ENCODE measurements at regions not wholly inside any gene's neighbourhood (a gene's known extent, or its start where the extent isn't known, plus 50 kb on each side); places are given as distances from the start of the nearest gene placed in this dataset.

DNA sequence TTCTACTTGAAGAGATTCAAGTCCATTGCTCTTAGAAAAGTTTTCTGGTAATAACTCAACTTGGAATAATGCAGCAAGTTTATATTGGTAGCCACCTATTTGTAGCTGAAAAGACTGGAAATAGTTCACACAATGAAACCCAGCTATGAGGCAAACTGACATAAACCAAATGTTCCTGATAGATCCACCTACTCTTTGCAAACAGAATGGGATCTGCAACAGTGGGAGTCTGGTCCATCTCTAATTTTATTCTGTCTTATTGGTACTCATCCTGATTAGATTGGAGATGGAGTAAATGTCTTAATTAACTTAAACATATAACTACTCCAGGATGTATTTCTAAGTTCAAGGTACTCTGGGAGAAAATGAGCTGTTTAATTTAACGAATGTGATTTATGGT lies 438.0 kb downstream of the OLFM4 start:
- H3K27ac ChIP-seq (ENCODE audit: low read depth, low read length), result no peak overlapping the region
- no peaks in the 10 kb centered on the region for H3K4me1 Mint-ChIP-seq
- H3K27me3 ChIP-seq (ENCODE audit: insufficient read depth, low read length, poor library complexity, severe bottlenecking), result no peaks in the 10 kb centered on the region
- ChIA-PET CTCF (no interaction called here), POLR2A (no interaction called here)
- no peak overlapping the region for H3K4me3 ChIP-seq (ENCODE audit: low read length)
- no peak overlapping the region for H3K4me3 Mint-ChIP-seq
- H3K27me3 Mint-ChIP-seq, result no peaks in the 10 kb centered on the region
- H3K36me3 Mint-ChIP-seq, result no peaks in the 10 kb centered on the region
- peaks cover 0 to 15% (median 5%) of the 10 kb centered on the region in 5 donors for H3K9me3 Mint-ChIP-seq
- no peak for DNase-seq
- H3K36me3 ChIP-seq (ENCODE audit: insufficient read depth, low read length), result no peaks in the 10 kb centered on the region
- H3K4me1 ChIP-seq (ENCODE audit: insufficient read depth, low read length), result no peaks in the 10 kb centered on the region
- no peak overlapping the region for H3K27ac Mint-ChIP-seq
- no peaks in the 10 kb centered on the region for H3K9me3 ChIP-seq (ENCODE audit: low read length)

DNA sequence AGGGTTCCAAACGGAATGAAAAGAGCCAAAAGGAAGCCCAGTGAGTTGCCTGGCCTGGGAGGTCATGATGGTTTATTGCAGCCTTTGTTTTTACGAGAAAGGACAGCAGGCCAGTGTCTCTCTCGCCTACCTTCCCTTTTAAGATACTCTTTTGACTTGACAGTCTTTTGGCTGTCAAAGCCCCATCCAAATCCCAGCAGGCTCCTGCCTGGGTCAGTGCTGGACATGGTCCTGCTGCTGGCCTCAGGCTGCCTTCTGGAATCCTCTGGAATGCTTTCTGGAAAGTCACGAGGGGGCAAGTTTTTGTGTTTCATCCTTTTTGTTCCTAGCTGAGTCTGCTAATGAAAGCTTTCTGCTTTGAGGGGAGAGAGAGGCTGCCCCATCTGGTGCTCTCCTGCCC lies 444.8 kb downstream of the OLFM4 start:
- ChIA-PET POLR2A (no interaction called here), CTCF (no interaction called here)
- DNase-seq, result no peak
- Histone ChIP-seq H3K4me1 (ENCODE audit: insufficient read depth, low read length) (no peaks in the 10 kb centered on the region), H3K9me3 (ENCODE audit: low read length) (no peaks in the 10 kb centered on the region), H3K27me3 (ENCODE audit: insufficient read depth, low read length, poor library complexity, severe bottlenecking) (no peaks in the 10 kb centered on the region), H3K4me3 (ENCODE audit: low read length) (no peak overlapping the region), H3K36me3 (ENCODE audit: insufficient read depth, low read length) (no peaks in the 10 kb centered on the region), H3K27ac (ENCODE audit: low read depth, low read length) (no peak overlapping the region)
- H3K4me3 Mint-ChIP-seq, result no peak overlapping the region
- H3K36me3 Mint-ChIP-seq, result no peaks in the 10 kb centered on the region
- H3K4me1 Mint-ChIP-seq, result no peaks in the 10 kb centered on the region
- H3K9me3 Mint-ChIP-seq, result peaks cover 0 to 7% (median 2%) of the 10 kb centered on the region in 5 donors
- no peaks in the 10 kb centered on the region for H3K27me3 Mint-ChIP-seq
- no peak overlapping the region for H3K27ac Mint-ChIP-seq

DNA sequence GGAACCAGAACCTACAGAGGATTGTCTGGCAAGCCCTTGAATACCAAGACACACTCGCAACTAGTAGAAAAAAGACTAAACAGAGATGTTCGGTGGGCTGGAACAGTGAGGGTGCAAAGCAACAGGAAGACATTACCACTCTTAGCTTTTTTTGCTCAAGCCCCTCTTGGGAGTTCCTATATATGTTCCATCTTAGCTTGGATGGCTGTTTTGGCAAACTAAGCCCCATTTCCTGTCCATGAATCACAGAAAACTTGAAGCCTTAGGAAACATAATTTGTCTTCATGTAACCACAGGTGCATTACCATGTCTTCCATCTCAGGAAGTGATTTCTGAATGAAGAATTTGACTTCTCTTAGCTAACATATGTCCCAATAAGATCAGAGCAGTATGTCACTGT lies 446.3 kb downstream of the OLFM4 start:
- ChIA-PET POLR2A (no interaction called here), CTCF (no interaction called here)
- Histone ChIP-seq H3K27ac (ENCODE audit: low read depth, low read length) (no peak overlapping the region), H3K36me3 (ENCODE audit: insufficient read depth, low read length) (no peaks in the 10 kb centered on the region), H3K27me3 (ENCODE audit: insufficient read depth, low read length, poor library complexity, severe bottlenecking) (no peaks in the 10 kb centered on the region), H3K4me3 (ENCODE audit: low read length) (no peak overlapping the region), H3K9me3 (ENCODE audit: low read length) (no peaks in the 10 kb centered on the region), H3K4me1 (ENCODE audit: insufficient read depth, low read length) (no peaks in the 10 kb centered on the region)
- H3K36me3 Mint-ChIP-seq, result no peaks in the 10 kb centered on the region
- peaks cover 0 to 6% (median 5%) of the 10 kb centered on the region in 5 donors for H3K9me3 Mint-ChIP-seq
- H3K4me3 Mint-ChIP-seq, result no peak overlapping the region
- no peaks in the 10 kb centered on the region for H3K27me3 Mint-ChIP-seq
- H3K27ac Mint-ChIP-seq, result no peak overlapping the region
- DNase-seq, result no peak
- H3K4me1 Mint-ChIP-seq, result no peaks in the 10 kb centered on the region

DNA sequence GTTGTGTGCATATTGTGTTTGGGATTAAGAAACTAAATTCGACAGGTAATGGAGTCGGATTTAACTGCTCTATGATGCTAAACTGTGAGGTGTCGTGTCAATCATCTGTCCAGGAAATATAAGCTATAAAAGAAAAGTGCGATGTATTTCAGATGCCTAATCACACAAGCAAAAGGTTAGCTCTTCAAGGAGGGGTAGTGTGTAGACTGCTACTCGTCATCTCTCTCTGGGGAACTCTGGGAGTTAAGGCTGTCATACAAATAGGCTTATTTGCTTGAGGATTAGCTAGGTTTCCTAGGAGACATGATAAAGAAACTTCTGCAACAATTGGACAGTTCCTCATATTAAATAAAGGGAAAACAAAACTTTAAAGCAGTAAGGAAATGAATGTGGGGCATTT lies 462.1 kb downstream of the OLFM4 start:
- no peaks in the 10 kb centered on the region for H3K9me3 ChIP-seq (ENCODE audit: low read length)
- Mint-ChIP-seq H3K27me3 (no peaks in the 10 kb centered on the region), H3K27ac (no peak overlapping the region), H3K36me3 (no peaks in the 10 kb centered on the region), H3K4me3 (no peak overlapping the region), H3K9me3 (peaks cover 4 to 33% (median 5%) of the 10 kb centered on the region in 5 donors), H3K4me1 (no peaks in the 10 kb centered on the region)
- H3K36me3 ChIP-seq (ENCODE audit: insufficient read depth, low read length), result no peaks in the 10 kb centered on the region
- H3K27me3 ChIP-seq (ENCODE audit: insufficient read depth, low read length, poor library complexity, severe bottlenecking), result no peaks in the 10 kb centered on the region
- no peaks in the 10 kb centered on the region for H3K4me1 ChIP-seq (ENCODE audit: insufficient read depth, low read length)
- CTCF ChIA-PET, result no interaction called here
- no peak overlapping the region for H3K4me3 ChIP-seq (ENCODE audit: low read length)
- no peak for DNase-seq
- no peak overlapping the region for H3K27ac ChIP-seq (ENCODE audit: low read depth, low read length)
- POLR2A ChIA-PET, result no interaction called here

DNA sequence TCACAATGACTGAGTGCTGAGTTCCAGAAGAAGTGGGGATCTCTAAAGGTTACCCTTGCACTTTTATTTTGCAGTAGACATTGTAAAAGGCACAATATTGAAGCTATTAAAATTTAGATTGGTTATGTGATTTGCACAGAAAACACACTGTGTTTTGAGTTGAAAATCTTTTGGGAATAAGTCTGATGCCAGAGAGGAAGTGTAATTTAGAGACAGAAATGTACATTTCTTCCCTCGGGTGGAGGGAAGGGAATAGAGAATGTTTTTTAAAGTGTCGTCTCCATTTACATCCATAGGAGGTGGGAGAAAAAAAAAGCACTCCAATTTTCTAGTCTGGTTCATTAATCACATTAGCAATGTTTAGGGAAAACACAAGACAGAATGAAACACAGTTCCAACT lies 465.8 kb downstream of the OLFM4 start:
- H3K36me3 ChIP-seq (ENCODE audit: insufficient read depth, low read length), result no peaks in the 10 kb centered on the region
- Mint-ChIP-seq H3K36me3 (no peaks in the 10 kb centered on the region), H3K9me3 (peaks cover 0 to 25% (median 7%) of the 10 kb centered on the region in 5 donors), H3K4me1 (no peaks in the 10 kb centered on the region), H3K27ac (no peak overlapping the region), H3K4me3 (no peak overlapping the region), H3K27me3 (no peaks in the 10 kb centered on the region)
- ChIA-PET POLR2A (no interaction called here), CTCF (no interaction called here)
- H3K27me3 ChIP-seq (ENCODE audit: insufficient read depth, low read length, poor library complexity, severe bottlenecking), result no peaks in the 10 kb centered on the region
- no peak overlapping the region for H3K27ac ChIP-seq (ENCODE audit: low read depth, low read length)
- H3K9me3 ChIP-seq (ENCODE audit: low read length), result no peaks in the 10 kb centered on the region
- no peak for DNase-seq
- H3K4me1 ChIP-seq (ENCODE audit: insufficient read depth, low read length), result no peaks in the 10 kb centered on the region
- no peak overlapping the region for H3K4me3 ChIP-seq (ENCODE audit: low read length)

DNA sequence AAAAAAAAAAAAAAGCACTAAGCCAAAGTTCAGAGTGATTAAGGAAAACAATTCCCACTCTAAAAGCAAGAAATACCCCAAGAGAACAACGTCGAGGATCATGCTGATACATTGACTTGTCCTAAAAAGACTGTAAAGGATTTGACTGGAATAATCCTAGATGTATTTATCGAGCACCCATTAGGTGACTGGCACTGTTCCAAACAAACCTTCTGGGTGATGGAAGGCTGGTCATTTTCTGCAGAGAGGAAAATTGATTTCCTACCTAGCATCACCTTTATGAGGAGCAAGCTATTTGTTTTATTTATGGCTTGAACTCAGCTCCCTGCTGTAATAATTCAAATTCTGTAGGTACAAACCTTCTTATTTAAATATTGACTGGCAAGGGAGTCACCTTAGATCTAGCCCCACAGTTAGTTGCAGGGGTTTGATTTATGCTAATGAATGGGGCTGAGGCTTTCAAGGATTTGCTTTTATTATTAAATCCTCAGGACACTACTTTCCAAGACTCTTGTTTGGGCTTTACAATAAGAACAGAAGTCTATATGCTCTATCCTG lies 471.0 kb downstream of the OLFM4 start:
- no peaks in the 10 kb centered on the region for H3K27me3 ChIP-seq (ENCODE audit: insufficient read depth, low read length, poor library complexity, severe bottlenecking)
- H3K36me3 ChIP-seq (ENCODE audit: insufficient read depth, low read length), result no peaks in the 10 kb centered on the region
- H3K4me1 ChIP-seq (ENCODE audit: insufficient read depth, low read length), result no peaks in the 10 kb centered on the region
- no peak overlapping the region for H3K4me3 Mint-ChIP-seq
- H3K36me3 Mint-ChIP-seq, result no peaks in the 10 kb centered on the region
- H3K27ac Mint-ChIP-seq, result no peak overlapping the region
- H3K9me3 ChIP-seq (ENCODE audit: low read length), result no peaks in the 10 kb centered on the region
- H3K4me1 Mint-ChIP-seq, result no peaks in the 10 kb centered on the region
- POLR2A ChIA-PET, result no interaction called here
- H3K4me3 ChIP-seq (ENCODE audit: low read length), result no peak overlapping the region
- H3K27me3 Mint-ChIP-seq, result no peaks in the 10 kb centered on the region
- no peak for DNase-seq
- no peak overlapping the region for H3K27ac ChIP-seq (ENCODE audit: low read depth, low read length)
- H3K9me3 Mint-ChIP-seq, result peaks cover 4 to 16% (median 7%) of the 10 kb centered on the region in 5 donors
- CTCF ChIA-PET, result no interaction called here

DNA sequence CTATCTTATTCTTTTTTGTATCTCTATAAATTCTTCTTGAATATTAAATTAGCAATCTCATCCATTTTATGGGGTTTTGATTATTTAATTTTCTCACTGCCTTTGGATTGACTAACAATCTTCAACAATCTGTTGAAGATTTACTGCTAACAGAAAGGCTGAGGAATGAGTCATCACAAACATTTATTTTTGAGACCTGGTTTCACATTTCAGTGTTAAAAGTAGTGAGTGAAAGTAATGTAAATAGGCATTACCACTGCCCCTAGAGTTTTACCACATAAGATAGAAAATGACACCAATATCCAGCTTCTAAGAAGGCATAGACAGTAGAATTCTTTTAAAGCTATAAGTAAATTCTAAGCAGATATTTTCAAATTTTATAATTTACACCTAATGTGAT lies 472.8 kb downstream of the OLFM4 start:
- no peaks in the 10 kb centered on the region for H3K36me3 ChIP-seq (ENCODE audit: insufficient read depth, low read length)
- Mint-ChIP-seq H3K4me3 (no peak overlapping the region), H3K27me3 (no peaks in the 10 kb centered on the region), H3K4me1 (no peaks in the 10 kb centered on the region), H3K27ac (no peak overlapping the region), H3K9me3 (peaks cover 5 to 16% (median 6%) of the 10 kb centered on the region in 5 donors), H3K36me3 (no peaks in the 10 kb centered on the region)
- DNase-seq, result no peak
- H3K27me3 ChIP-seq (ENCODE audit: insufficient read depth, low read length, poor library complexity, severe bottlenecking), result no peaks in the 10 kb centered on the region
- no peak overlapping the region for H3K4me3 ChIP-seq (ENCODE audit: low read length)
- no peaks in the 10 kb centered on the region for H3K9me3 ChIP-seq (ENCODE audit: low read length)
- POLR2A ChIA-PET, result no interaction called here
- no peaks in the 10 kb centered on the region for H3K4me1 ChIP-seq (ENCODE audit: insufficient read depth, low read length)
- H3K27ac ChIP-seq (ENCODE audit: low read depth, low read length), result no peak overlapping the region
- CTCF ChIA-PET, result no interaction called here

DNA sequence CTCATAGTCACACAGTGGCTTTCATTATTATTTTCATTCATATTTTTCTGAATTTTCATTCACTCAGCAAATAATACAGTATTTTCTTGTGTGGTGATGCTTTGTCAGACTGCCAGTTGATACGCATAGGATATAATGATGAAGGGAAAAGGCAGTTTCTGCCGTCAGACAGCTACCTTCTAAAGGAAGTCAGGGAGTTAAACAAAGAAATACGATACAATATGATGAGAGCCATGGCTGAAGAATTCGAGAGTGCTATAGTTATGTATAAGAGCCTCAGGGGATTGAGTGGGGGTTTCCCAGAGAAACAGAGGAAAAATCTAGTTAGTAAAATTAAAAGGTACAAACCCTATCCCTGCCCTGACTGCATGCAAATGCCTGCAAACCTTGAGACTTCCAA lies 479.1 kb downstream of the OLFM4 start:
- POLR2A ChIA-PET, result no interaction called here
- Histone ChIP-seq H3K9me3 (ENCODE audit: low read length) (no peaks in the 10 kb centered on the region), H3K27ac (ENCODE audit: low read depth, low read length) (no peak overlapping the region), H3K4me3 (ENCODE audit: low read length) (no peak overlapping the region), H3K36me3 (ENCODE audit: insufficient read depth, low read length) (no peaks in the 10 kb centered on the region), H3K4me1 (ENCODE audit: insufficient read depth, low read length) (no peaks in the 10 kb centered on the region), H3K27me3 (ENCODE audit: insufficient read depth, low read length, poor library complexity, severe bottlenecking) (no peaks in the 10 kb centered on the region)
- no peaks in the 10 kb centered on the region for H3K27me3 Mint-ChIP-seq
- H3K4me3 Mint-ChIP-seq, result no peak overlapping the region
- H3K9me3 Mint-ChIP-seq, result peaks cover 1 to 23% (median 4%) of the 10 kb centered on the region in 5 donors
- CTCF ChIA-PET, result no interaction called here
- no peak overlapping the region for H3K27ac Mint-ChIP-seq
- no peaks in the 10 kb centered on the region for H3K4me1 Mint-ChIP-seq
- H3K36me3 Mint-ChIP-seq, result no peaks in the 10 kb centered on the region
- no peak for DNase-seq

DNA sequence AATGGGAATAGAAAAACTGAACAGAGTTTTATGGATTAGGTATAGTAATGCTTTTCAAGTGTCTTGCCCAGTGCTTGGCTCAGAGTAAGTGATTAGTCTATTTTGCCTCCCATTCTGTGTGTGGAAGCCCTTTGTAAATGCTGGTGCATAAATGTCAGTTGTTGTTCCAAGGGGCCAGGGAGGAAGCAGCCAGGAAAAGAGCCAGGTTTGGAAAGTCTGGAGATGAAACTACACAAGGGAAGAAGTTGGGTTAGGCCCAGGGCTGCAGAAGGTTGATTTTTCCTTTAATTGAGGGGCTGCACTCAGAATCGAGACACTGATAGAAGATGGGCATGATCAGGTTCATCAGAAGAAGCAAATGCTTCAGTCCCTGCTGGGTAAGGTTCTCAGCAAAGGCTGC lies 484.0 kb downstream of the OLFM4 start:
- H3K9me3 Mint-ChIP-seq, result peaks cover 0 to 18% (median 4%) of the 10 kb centered on the region in 5 donors
- H3K9me3 ChIP-seq (ENCODE audit: low read length), result no peaks in the 10 kb centered on the region
- DNase-seq, result no peak

More for the DNA sequence above, 484.0 kb downstream of the OLFM4 start:
- Mint-ChIP-seq H3K4me1 (no peaks in the 10 kb centered on the region), H3K27me3 (no peaks in the 10 kb centered on the region), H3K4me3 (no peak overlapping the region), H3K36me3 (no peaks in the 10 kb centered on the region), H3K27ac (no peak overlapping the region)
- CTCF ChIA-PET, result no interaction called here
- Histone ChIP-seq H3K27ac (ENCODE audit: low read depth, low read length) (no peak overlapping the region), H3K4me3 (ENCODE audit: low read length) (no peak overlapping the region), H3K4me1 (ENCODE audit: insufficient read depth, low read length) (no peaks in the 10 kb centered on the region), H3K36me3 (ENCODE audit: insufficient read depth, low read length) (no peaks in the 10 kb centered on the region), H3K27me3 (ENCODE audit: insufficient read depth, low read length, poor library complexity, severe bottlenecking) (no peaks in the 10 kb centered on the region)
- POLR2A ChIA-PET, result no interaction called here

Data from CD8-positive, alpha-beta memory T cell (primary cell).